ENCODE measurements at regions not wholly inside any gene's neighbourhood (a gene's known extent, or its start where the extent isn't known, plus 50 kb on each side); places are given as distances from the start of the nearest gene placed in this dataset.

DNA sequence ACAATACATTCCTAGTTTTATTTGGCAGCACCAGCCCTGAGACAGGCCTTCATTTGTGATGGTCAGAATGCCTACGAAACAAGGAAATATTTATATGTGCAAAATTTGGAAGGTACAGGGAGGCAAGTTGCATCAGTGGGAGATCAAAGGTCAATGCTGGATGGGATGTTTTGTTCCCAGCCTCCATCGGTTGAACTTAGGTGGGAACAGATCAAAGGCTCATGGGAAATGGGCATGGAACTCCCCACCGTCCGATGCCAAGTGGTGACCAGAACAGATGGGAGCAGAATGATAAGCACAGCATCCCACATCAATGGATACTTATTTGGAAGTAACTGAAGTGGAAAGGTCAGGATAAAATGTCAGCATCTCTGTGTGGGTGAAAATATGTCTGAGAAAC is 177.7 kb upstream of the TNFAIP3 start (continued):
- TF ChIP-seq CHD4 (IDR thresholded peaks at IDR 0.05) = no peak
- TF ChIP-seq POLR2A (IDR thresholded peaks at IDR 0.05; ENCODE audit: low read depth, low read length) = no peak

GRCh38 chr6:137690034-137690433 is 177.0 kb upstream of the TNFAIP3 start:
- ChIA-PET SMC1A (ENCODE audit: uncharacterized antibody, unreplicated experiment) (interaction anchor here (1.5 to 3.2 kb wide), 2 partner anchors 9 to 23 kb away, joined by 4 to 14 read pairs; no protein-coding TSS in a partner anchor), RAD21 (ENCODE audit: unreplicated experiment) (no interaction called here), POLR2A (no interaction called here), CTCF (no interaction called here)
- Histone ChIP-seq H3K36me3 (ENCODE audit: control insufficient read depth in 2 of 2, insufficient read depth in 2 of 2, low read length in 1 of 2) (no peaks in the 10 kb centered on the region), H4K20me1 (ENCODE audit: control insufficient read depth, insufficient read depth) (no peaks in the 10 kb centered on the region), H3K4me1 (ENCODE audit: control insufficient read depth, insufficient read depth, low read length) (no peaks in the 10 kb centered on the region), H3K79me2 (ENCODE audit: control insufficient read depth, insufficient read depth, low read length) (no peaks in the 10 kb centered on the region), H3K4me3 (no peak overlapping the region), H3K27ac (ENCODE audit: control insufficient read depth, insufficient read depth) (no peak overlapping the region), H3K9me3 (replicated peaks; ENCODE audit: control insufficient read depth, insufficient read depth, low read length) (no peaks in the 10 kb centered on the region), H3K9ac (ENCODE audit: control insufficient read depth, insufficient read depth, low read length) (no peak overlapping the region), H3K27me3 (replicated peaks in 1 of 2; ENCODE audit: control insufficient read depth in 2 of 2, insufficient read depth in 2 of 2, low read length in 1 of 2) (no peaks in the 10 kb centered on the region), H2AFZ (ENCODE audit: control insufficient read depth, low read depth, low read length) (no peak overlapping the region), H3K4me2 (ENCODE audit: control insufficient read depth, insufficient read depth) (no peak overlapping the region)
- ATAC-seq = no peak
- intact Hi-C loops (cut with micrococcal nuclease; ENCODE audit: unreplicated experiment) (no loop called here), in situ Hi-C loops (cut with MboI) (no loop called here)
- no peak for FAIRE-seq
- TF ChIP-seq SMC3 (IDR thresholded peaks at IDR 0.05; ENCODE audit: borderline replicate concordance, low read length) (no peak), IRF4 (IDR thresholded peaks at IDR 0.05; ENCODE audit: low read depth, low read length) (no peak), NRF1 (conservative IDR thresholded peaks at IDR 0.05; ENCODE audit: low read depth, low read length) (no peak), KLF5 (IDR thresholded peaks at IDR 0.05; ENCODE audit: partially characterized antibody) (no peak), RUNX3 (IDR thresholded peaks at IDR 0.05; ENCODE audit: low read length) (no peak), TAF1 (IDR thresholded peaks at IDR 0.05; ENCODE audit: borderline replicate concordance, low read depth, low read length) (no peak), CBX5 (IDR thresholded peaks at IDR 0.05; ENCODE audit: low read depth) (no peak), WRNIP1 (IDR thresholded peaks at IDR 0.05; ENCODE audit: borderline replicate concordance, low read depth, low read length) (no peak), BACH1 (IDR thresholded peaks at IDR 0.05; ENCODE audit: borderline replicate concordance) (no peak), SP1 (IDR thresholded peaks at IDR 0.05; ENCODE audit: low read depth, low read length) (no peak), BMI1 (IDR thresholded peaks at IDR 0.05; ENCODE audit: borderline replicate concordance) (no peak), SREBF2 (IDR thresholded peaks at IDR 0.05; ENCODE audit: low read length) (no peak), ESRRA (IDR thresholded peaks at IDR 0.05; ENCODE audit: low read length) (no peak), MTA3 (IDR thresholded peaks at IDR 0.05; ENCODE audit: borderline replicate concordance, low read length) (no peak), NFXL1 (IDR thresholded peaks at IDR 0.05; ENCODE audit: borderline replicate concordance) (no peak)
- BruUV-seq (replicated peaks) = no TSS peak
- no peak for DNase-seq (ENCODE audit: low read depth, low spot score)
